ENCODE measurements at regions not wholly inside any gene's neighbourhood (a gene's known extent, or its start where the extent isn't known, plus 50 kb on each side); places are given as distances from the start of the nearest gene placed in this dataset.

GRCh38 chrX:22357621-22358020 lies 84.9 kb downstream of the CBLL2 start (continued):
- TF ChIP-seq AFF4 (CRISPR knock-in tag; IDR thresholded peaks at IDR 0.05; ENCODE audit: borderline replicate concordance) (no peak), ARID4B (CRISPR knock-in tag; IDR thresholded peaks at IDR 0.05; ENCODE audit: borderline replicate concordance) (no peak)

- DNase-seq (ENCODE audit: low spot score): no peak
- TF ChIP-seq ZNF512 (CRISPR knock-in tag; IDR thresholded peaks at IDR 0.05; ENCODE audit: borderline replicate concordance) (no peak), HMGA2 (CRISPR knock-in tag; IDR thresholded peaks at IDR 0.05) (no peak), MXD4 (CRISPR knock-in tag; IDR thresholded peaks at IDR 0.05; ENCODE audit: borderline replicate concordance) (no peak)
- CTCF ChIA-PET: no interaction called here
- Mint-ChIP-seq H3K36me3 (no peaks in the 10 kb centered on the region), H3K4me1 (no peaks in the 10 kb centered on the region), H3K27ac (no peak overlapping the region), H3K4me3 (no peak overlapping the region), H3K9me3 (peaks cover 4% of the 10 kb centered on the region; the same call in 1 of the 2 replicates), H3K27me3 (ENCODE audit: low read depth) (no peaks in the 10 kb centered on the region; the same call in none of the 2 replicates)
- POLR2A ChIA-PET: no interaction called here
- no peak for ATAC-seq
Observed at GRCh38 chrX:22360129-22360528, 87.4 kb downstream of the CBLL2 start.

GRCh38 chrX:22365460-22365859 lies 92.7 kb downstream of the CBLL2 start:
- Mint-ChIP-seq H3K27ac (no peak overlapping the region), H3K27me3 (ENCODE audit: low read depth) (no peaks in the 10 kb centered on the region; the same call in none of the 2 replicates), H3K36me3 (no peaks in the 10 kb centered on the region), H3K4me3 (no peak overlapping the region), H3K4me1 (no peaks in the 10 kb centered on the region), H3K9me3 (peaks cover 4% of the 10 kb centered on the region; the same call in 1 of the 2 replicates)
- DNase-seq (ENCODE audit: low spot score) (no peak), ATAC-seq (no peak)
- ChIA-PET CTCF (no interaction called here), POLR2A (no interaction called here)
- TF ChIP-seq PRDM15 (CRISPR knock-in tag; IDR thresholded peaks at IDR 0.05): no peak
- TF ChIP-seq ZNF263 (CRISPR knock-in tag; IDR thresholded peaks at IDR 0.05; ENCODE audit: low read depth): no peak
- TF ChIP-seq FOXP1 (CRISPR knock-in tag; IDR thresholded peaks at IDR 0.05; ENCODE audit: borderline replicate concordance): no peak
- no peak for TF ChIP-seq AR (CRISPR knock-in tag; IDR thresholded peaks at IDR 0.05)
- TF ChIP-seq ATF2 (CRISPR knock-in tag; IDR thresholded peaks at IDR 0.05; ENCODE audit: borderline replicate concordance, low read depth): no peak

All from WTC11 (cell line).